GM06990 (cell line): ENCODE measurements at regions not wholly inside any gene's neighbourhood (a gene's known extent, or its start where the extent isn't known, plus 50 kb on each side); places are given as distances from the start of the nearest gene placed in this dataset.
A peak's percentile ranks its signal among the peaks of the same experiment; 100 is the strongest.

Experiments used
- DNase-seq: peaks from one replicate; pipeline ENCODE4 v3.0.0-alpha.2; 2011; ENCODE audit not compliant: insufficient read length; ENCODE audit errors: extremely low read depth
- H3K27me3 ChIP-seq: replicated peaks from 2 replicates; pipeline ENCODE4 v1.6.0; 2011; ENCODE audit warnings: low read length; ENCODE audit not compliant: control insufficient read depth, insufficient read depth
- H3K36me3 ChIP-seq: 2 replicates; pipeline ENCODE4 v1.5.1; 2011; ENCODE audit warnings: low read length; ENCODE audit not compliant: control insufficient read depth, insufficient read depth
- H3K4me3 ChIP-seq: replicated peaks from 2 replicates; pipeline ENCODE4 v1.5.1; 2011; ENCODE audit warnings: low read depth, mild to moderate bottlenecking, control low read depth, low read length
- CTCF ChIP-seq: IDR thresholded peaks from 2 replicates; pipeline ENCODE4 v1.5.1; 2011; ENCODE audit warnings: low read length, control low read depth, mild to moderate bottlenecking, inconsistent platforms; ENCODE audit not compliant: insufficient read depth, poor library complexity, severe bottlenecking

- peak; percentile 60 for DNase-seq
Measured at GRCh38 chr12:92987362-92987761, 58.3 kb upstream of the EEA1 start.

GRCh38 chr12:92987846-92988621, 58.9 kb upstream of the EEA1 start:
- DNase-seq = peak; percentile 84
- peak overlapping the region; percentile 43 for H3K4me3 ChIP-seq

More at GRCh38 chr12:92987362-92987761, 58.3 kb upstream of the EEA1 start:
- H3K27me3 ChIP-seq = no peaks in the 10 kb centered on the region
- TF ChIP-seq CTCF = peak; percentile 45
- no peaks in the 10 kb centered on the region for H3K36me3 ChIP-seq
- peak overlapping the region; percentile 43 for H3K4me3 ChIP-seq

GRCh38 chr12:92988622-92989130, 59.6 kb upstream of the EEA1 start:
- TF ChIP-seq CTCF = no peak
- DNase-seq = no peak
- H3K36me3 ChIP-seq = no peaks in the 10 kb centered on the region
- H3K27me3 ChIP-seq = no peaks in the 10 kb centered on the region
- no peak overlapping the region for H3K4me3 ChIP-seq

More at GRCh38 chr12:92987846-92988621, 58.9 kb upstream of the EEA1 start:
- H3K36me3 ChIP-seq = no peaks in the 10 kb centered on the region
- no peak for TF ChIP-seq CTCF
- no peaks in the 10 kb centered on the region for H3K27me3 ChIP-seq

- no peaks in the 10 kb centered on the region for H3K36me3 ChIP-seq
- peak; percentile 66 for DNase-seq
- TF ChIP-seq CTCF = no peak
Measured at GRCh38 chr12:92989715-92990484, 60.8 kb upstream of the EEA1 start.

GRCh38 chr12:92991134-92991533, 62.0 kb upstream of the EEA1 start:
- Histone ChIP-seq H3K4me3 (no peak overlapping the region), H3K36me3 (no peaks in the 10 kb centered on the region), H3K27me3 (no peaks in the 10 kb centered on the region)
- no peak for TF ChIP-seq CTCF
- no peak for DNase-seq

More at GRCh38 chr12:92989715-92990484, 60.8 kb upstream of the EEA1 start:
- Histone ChIP-seq H3K27me3 (no peaks in the 10 kb centered on the region), H3K4me3 (no peak overlapping the region)
